WTC11 (cell line): ENCODE measurements at regions not wholly inside any gene's neighbourhood (a gene's known extent, or its start where the extent isn't known, plus 50 kb on each side); places are given as distances from the start of the nearest gene placed in this dataset.

ENCODE experiments used
- CTCF ChIP-seq: fragments of 200-600 bp; IDR thresholded peaks from 2 replicates; pipeline ENCODE4 v1.8.0; 2022; ENCODE audit warnings: antibody characterized with exemption
- E2F1 ChIP-seq: sonication (generic); formaldehyde crosslinking; IDR thresholded peaks from 2 replicates; pipeline ENCODE4 v1.8.0; 2022; ENCODE audit warnings: mild to moderate bottlenecking, missing genetic modification reagents
- FOXJ3 ChIP-seq: sonication (generic); formaldehyde crosslinking; IDR thresholded peaks from 2 replicates; pipeline ENCODE4 v1.9.0; 2021; ENCODE audit warnings: missing genetic modification reagents, mild to moderate bottlenecking, borderline replicate concordance
- GABPB1 ChIP-seq: sonication (generic); formaldehyde crosslinking; IDR thresholded peaks from 2 replicates; pipeline ENCODE4 v1.8.1; 2023; ENCODE audit warnings: mild to moderate bottlenecking, missing genetic modification reagents
- MYBL2 ChIP-seq: sonication (generic); formaldehyde crosslinking; IDR thresholded peaks from 2 replicates; pipeline ENCODE4 v1.8.1; 2023; ENCODE audit warnings: mild to moderate bottlenecking, moderate library complexity, missing genetic modification reagents
- NFE2L1 ChIP-seq: sonication (generic); formaldehyde crosslinking; IDR thresholded peaks from 2 replicates; pipeline ENCODE4 v1.8.1; 2023; ENCODE audit warnings: missing genetic modification reagents
- USF1 ChIP-seq: sonication (generic); formaldehyde crosslinking; IDR thresholded peaks from 2 replicates; pipeline ENCODE4 v1.8.0; 2022; ENCODE audit warnings: mild to moderate bottlenecking, missing genetic modification reagents

- TF ChIP-seq E2F1 (no peak), NFE2L1 (CRISPR knock-in tag) (no peak), CTCF (no peak), MYBL2 (CRISPR knock-in tag) (no peak), USF1 (CRISPR knock-in tag) (no peak), FOXJ3 (no peak), GABPB1 (CRISPR knock-in tag) (no peak)
Observed at GRCh38 chr1:114302821-114303220, 149.2 kb upstream of the SYT6 start.
